H9 (cell line): ENCODE measurements at regions not wholly inside any gene's neighbourhood (a gene's known extent, or its start where the extent isn't known, plus 50 kb on each side); places are given as distances from the start of the nearest gene placed in this dataset.

ENCODE experiments used
- DNase-seq: peaks from one replicate; pipeline ENCODE4 v3.0.0-alpha.2; 2017
- H2AFZ ChIP-seq: one replicate; pipeline ENCODE4 v1.6.1; 2013; ENCODE audit warnings: mild to moderate bottlenecking, low read length, control low read depth, moderate library complexity
- H2AK5ac ChIP-seq: 2 replicates; pipeline ENCODE4 v1.6.1; 2013; ENCODE audit warnings: low read length, control low read depth, mixed read lengths; ENCODE audit not compliant: insufficient read length
- H2BK120ac ChIP-seq: one replicate; pipeline ENCODE4 v1.6.1; 2013; ENCODE audit warnings: low read depth, mild to moderate bottlenecking, low read length, control low read depth, inconsistent platforms; ENCODE audit not compliant: poor library complexity, severe bottlenecking
- H2BK12ac ChIP-seq: 2 replicates; pipeline ENCODE4 v1.6.1; 2013; ENCODE audit warnings: low read length, control low read depth, mixed read lengths, low read depth; ENCODE audit not compliant: insufficient read length
- H2BK15ac ChIP-seq: 2 replicates; pipeline ENCODE4 v1.6.1; 2013; ENCODE audit warnings: low read depth, low read length, control low read depth
- H2BK20ac ChIP-seq: one replicate; pipeline ENCODE4 v1.6.1; 2013; ENCODE audit warnings: low read depth, mild to moderate bottlenecking, low read length, control low read depth, inconsistent platforms; ENCODE audit not compliant: poor library complexity, severe bottlenecking
- H2BK5ac ChIP-seq: 2 replicates; pipeline ENCODE4 v1.6.1; 2013; ENCODE audit warnings: low read length, control low read depth, mixed read lengths; ENCODE audit not compliant: insufficient read length
- H3K14ac ChIP-seq: 2 replicates; pipeline ENCODE4 v1.6.1; 2013; ENCODE audit warnings: low read length, control low read depth; ENCODE audit not compliant: insufficient read depth
- H3K18ac ChIP-seq: 2 replicates; pipeline ENCODE4 v1.6.1; 2013; ENCODE audit warnings: low read depth, mild to moderate bottlenecking, mixed read lengths, low read length, control low read depth; ENCODE audit not compliant: insufficient read length
- H3K23ac ChIP-seq: 2 replicates; pipeline ENCODE4 v1.6.1; 2013; ENCODE audit warnings: low read length, control low read depth, mixed read lengths, low read depth; ENCODE audit not compliant: insufficient read length
- H3K23me2 ChIP-seq: 2 replicates; pipeline ENCODE4 v1.6.1; 2013; ENCODE audit warnings: low read depth, mild to moderate bottlenecking, mixed read lengths, low read length, control low read depth; ENCODE audit not compliant: insufficient read length, poor library complexity, severe bottlenecking
- H3K27ac ChIP-seq: 2 replicates; pipeline ENCODE4 v1.5.1; 2013; ENCODE audit warnings: low read length, control low read depth, mixed read lengths, low read depth; ENCODE audit not compliant: insufficient read length
- H3K27me3 ChIP-seq: 2 replicates; pipeline ENCODE4 v1.6.1; 2013; ENCODE audit warnings: low read length, control low read depth, inconsistent platforms; ENCODE audit not compliant: insufficient read depth
- H3K4ac ChIP-seq: 2 replicates; pipeline ENCODE4 v1.6.1; 2013; ENCODE audit warnings: low read depth, mild to moderate bottlenecking, control low read depth, inconsistent platforms, low read length, moderate library complexity
- H3K4me1 ChIP-seq: 2 replicates; pipeline ENCODE4 v1.6.1; 2013; ENCODE audit warnings: low read length, control low read depth, inconsistent platforms; ENCODE audit not compliant: insufficient read depth
- H3K4me2 ChIP-seq: 2 replicates; pipeline ENCODE4 v1.6.1; 2013; ENCODE audit warnings: low read length, control low read depth, mixed read lengths; ENCODE audit not compliant: insufficient read length, insufficient read depth
- H3K56ac ChIP-seq: 2 replicates; pipeline ENCODE4 v1.6.1; 2013; ENCODE audit warnings: low read depth, mild to moderate bottlenecking, mixed read lengths, low read length, control low read depth; ENCODE audit not compliant: insufficient read length
- H3K79me1 ChIP-seq: 2 replicates; pipeline ENCODE4 v1.6.1; 2013; ENCODE audit warnings: low read depth, mild to moderate bottlenecking, moderate library complexity, low read length, control low read depth, inconsistent platforms; ENCODE audit not compliant: insufficient read depth, poor library complexity, severe bottlenecking
- H3K79me2 ChIP-seq: 2 replicates; pipeline ENCODE4 v1.6.1; 2013; ENCODE audit warnings: low read length, control low read depth, inconsistent platforms; ENCODE audit not compliant: insufficient read depth
- H3K9ac ChIP-seq: 2 replicates; pipeline ENCODE4 v1.6.1; 2013; ENCODE audit warnings: low read length, control low read depth, mixed read lengths; ENCODE audit not compliant: insufficient read length; ENCODE audit errors: extremely low read depth
- H3K9me3 ChIP-seq: one replicate; pipeline ENCODE4 v1.6.1; 2013; ENCODE audit warnings: low read depth, low read length, inconsistent platforms; ENCODE audit not compliant: control insufficient read depth
- H3T11ph ChIP-seq: one replicate; pipeline ENCODE4 v1.6.1; 2013; ENCODE audit warnings: mild to moderate bottlenecking, low read length, control low read depth, inconsistent platforms
- H4K20me1 ChIP-seq: one replicate; pipeline ENCODE4 v1.6.1; 2013; ENCODE audit not compliant: control insufficient read depth, insufficient read length, insufficient read depth
- H4K5ac ChIP-seq: 2 replicates; pipeline ENCODE4 v1.6.1; 2013; ENCODE audit warnings: low read depth, mild to moderate bottlenecking, mixed read lengths, low read length, control low read depth; ENCODE audit not compliant: insufficient read length
- H4K8ac ChIP-seq: replicated peaks from 2 replicates; pipeline ENCODE4 v1.6.1; 2013; ENCODE audit warnings: low read length, control low read depth, mixed read lengths, low read depth; ENCODE audit not compliant: insufficient read length
- H4K91ac ChIP-seq: 2 replicates; pipeline ENCODE4 v1.6.1; 2013; ENCODE audit warnings: low read depth, mild to moderate bottlenecking, moderate library complexity, mixed read lengths, low read length, control low read depth; ENCODE audit not compliant: insufficient read length
- H3K27ac Mint-ChIP-seq, 3 experiments: 2 replicates in 2 of 3; 3 replicates in 1 of 3; pipeline ENCODE4 v1.8.0; 2020 to 2021; ENCODE audit warnings: mixed read lengths in 3 of 3, mild to moderate bottlenecking in 1 of 3, moderate library complexity in 1 of 3
- H3K27me3 Mint-ChIP-seq: 2 replicates; pipeline ENCODE4 v1.8.0; 2021; ENCODE audit warnings: low read depth, mild to moderate bottlenecking, moderate library complexity, mixed read lengths
- H3K36me3 Mint-ChIP-seq, 3 experiments: 2 replicates in 2 of 3; 3 replicates in 1 of 3; pipeline ENCODE4 v1.8.0; 2020 to 2021; ENCODE audit warnings: low read depth in 3 of 3, mixed read lengths in 3 of 3; ENCODE audit not compliant: insufficient read depth in 1 of 3
- H3K4me1 Mint-ChIP-seq, 2 experiments: 2 replicates each; pipeline ENCODE4 v1.8.0; 2020; ENCODE audit warnings: mixed read lengths in 2 of 2
- H3K4me3 Mint-ChIP-seq, 2 experiments: 2 replicates in 1 of 2; 3 replicates in 1 of 2; pipeline ENCODE4 v1.8.0; 2020 to 2021; ENCODE audit warnings: mild to moderate bottlenecking in 2 of 2, mixed read lengths in 2 of 2, moderate library complexity in 1 of 2
- H3K9me3 Mint-ChIP-seq, 2 experiments: 2 replicates in 1 of 2; 3 replicates in 1 of 2; pipeline ENCODE4 v1.8.0; 2020; ENCODE audit warnings: mild to moderate bottlenecking in 2 of 2, mixed read lengths in 2 of 2, moderate library complexity in 1 of 2
- WGBS: extraction: QIAGEN DNeasy Blood & Tissue Kit; methylation state at CpG from one replicate; pipeline ENCODE4 v1.1.7; 2013; ENCODE audit warnings: missing lambda C conversion rate, low lambda C conversion rate, mixed read lengths; ENCODE audit not compliant: insufficient read length; ENCODE audit errors: extremely low coverage; 5-methylcytosine and 5-hydroxymethylcytosine counted together
- TF ChIP-seq, protein P1 (sequence below): fragments of 200-600 bp; sonication (generic); conservative IDR thresholded peaks from 3 replicates; pipeline ENCODE4 v1.8.0; 2021; ENCODE audit warnings: antibody characterized with exemption, mild to moderate bottlenecking

DNA sequence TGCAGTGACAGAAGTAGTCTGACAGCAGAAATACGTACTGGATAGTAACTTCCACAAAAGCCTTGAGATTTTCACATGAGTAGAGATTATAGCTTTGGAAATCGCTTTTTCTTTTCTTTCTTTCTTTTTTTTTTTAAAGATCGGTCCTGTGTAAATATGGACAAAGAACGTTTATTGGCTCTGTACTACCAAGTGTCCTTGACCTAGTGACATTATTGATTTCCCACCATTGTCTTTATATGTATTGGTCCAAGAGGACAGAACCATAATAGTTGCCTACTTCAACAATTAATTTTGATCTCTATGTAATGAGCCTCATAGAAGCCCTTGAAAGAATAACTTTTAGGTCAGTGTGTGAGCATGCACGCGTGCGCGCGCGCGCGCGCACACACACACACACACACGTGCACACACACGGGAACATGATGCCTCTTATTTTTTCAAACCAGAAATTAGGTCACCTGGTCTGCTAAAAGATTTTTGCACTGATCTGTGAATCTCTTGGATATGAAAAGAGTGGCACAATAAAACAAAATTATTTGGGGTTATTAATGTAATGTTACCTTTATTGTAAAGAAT lies 516.8 kb downstream of the PSAT1 start:
- H2BK120ac ChIP-seq = no peak overlapping the region

More for the DNA sequence above, 516.8 kb downstream of the PSAT1 start:
- DNase-seq = no peak
- no peak overlapping the region for H2BK5ac ChIP-seq
- H2AFZ ChIP-seq = no peak overlapping the region
- no peak overlapping the region for H3K4me2 ChIP-seq
- WGBS = no CpG with 5 or more reads among the region's 15 CpGs
- Mint-ChIP-seq H3K9me3 (no peaks in the 10 kb centered on the region), H3K4me1 (peaks cover 4% of the 10 kb centered on the region in 2 experiments; a peak in 3 of 4 replicates), H3K4me3 (no peak overlapping the region), H3K27me3 (no peaks in the 10 kb centered on the region; the same call in 1 of the 2 replicates), H3K36me3 (no peaks in the 10 kb centered on the region), H3K27ac (no peak overlapping the region)
- no peak overlapping the region for H2BK15ac ChIP-seq
- no peak overlapping the region for H3K4ac ChIP-seq
- no peak overlapping the region for H3K23ac ChIP-seq
- TF ChIP-seq, protein P1, sequence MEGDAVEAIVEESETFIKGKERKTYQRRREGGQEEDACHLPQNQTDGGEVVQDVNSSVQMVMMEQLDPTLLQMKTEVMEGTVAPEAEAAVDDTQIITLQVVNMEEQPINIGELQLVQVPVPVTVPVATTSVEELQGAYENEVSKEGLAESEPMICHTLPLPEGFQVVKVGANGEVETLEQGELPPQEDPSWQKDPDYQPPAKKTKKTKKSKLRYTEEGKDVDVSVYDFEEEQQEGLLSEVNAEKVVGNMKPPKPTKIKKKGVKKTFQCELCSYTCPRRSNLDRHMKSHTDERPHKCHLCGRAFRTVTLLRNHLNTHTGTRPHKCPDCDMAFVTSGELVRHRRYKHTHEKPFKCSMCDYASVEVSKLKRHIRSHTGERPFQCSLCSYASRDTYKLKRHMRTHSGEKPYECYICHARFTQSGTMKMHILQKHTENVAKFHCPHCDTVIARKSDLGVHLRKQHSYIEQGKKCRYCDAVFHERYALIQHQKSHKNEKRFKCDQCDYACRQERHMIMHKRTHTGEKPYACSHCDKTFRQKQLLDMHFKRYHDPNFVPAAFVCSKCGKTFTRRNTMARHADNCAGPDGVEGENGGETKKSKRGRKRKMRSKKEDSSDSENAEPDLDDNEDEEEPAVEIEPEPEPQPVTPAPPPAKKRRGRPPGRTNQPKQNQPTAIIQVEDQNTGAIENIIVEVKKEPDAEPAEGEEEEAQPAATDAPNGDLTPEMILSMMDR = no peak
- no peak overlapping the region for H3K9ac ChIP-seq
- H4K8ac ChIP-seq = no peak overlapping the region
- H4K91ac ChIP-seq = no peak overlapping the region
- no peak overlapping the region for H3K27ac ChIP-seq
- H3K14ac ChIP-seq = no peak overlapping the region
- H3K4me1 ChIP-seq = no peaks in the 10 kb centered on the region
- H2BK20ac ChIP-seq = no peak overlapping the region
- no peaks in the 10 kb centered on the region for H3K9me3 ChIP-seq
- H4K5ac ChIP-seq = no peak overlapping the region
- H4K20me1 ChIP-seq = no peaks in the 10 kb centered on the region
- H3K56ac ChIP-seq = no peak overlapping the region
- H2AK5ac ChIP-seq = no peak overlapping the region
- no peaks in the 10 kb centered on the region for H3K27me3 ChIP-seq
- no peak overlapping the region for H3T11ph ChIP-seq
- H3K79me2 ChIP-seq = no peaks in the 10 kb centered on the region
- H3K18ac ChIP-seq = no peak overlapping the region
- no peak overlapping the region for H2BK12ac ChIP-seq
- H3K79me1 ChIP-seq = no peaks in the 10 kb centered on the region
- H3K23me2 ChIP-seq = no peaks in the 10 kb centered on the region
